Endothelial cell of umbilical vein (primary cell): ENCODE measurements at regions not wholly inside any gene's neighbourhood (a gene's known extent, or its start where the extent isn't known, plus 50 kb on each side); places are given as distances from the start of the nearest gene placed in this dataset.

Experiments used
- BruUV-seq: library from RNA; stranded (reverse); fragments of 400-500 nt; replicated peaks from 2 replicates; lab custom pipeline; 2021; lab: Mats Ljungman, UMichigan
- CTCF ChIA-PET: fragments of 300-600, 350-600 bp; sonication (Branson Sonifier 250); formaldehyde crosslinking; loops from one replicate; lab custom pipeline; 2021; ENCODE audit warnings: antibody characterized with exemption, inconsistent platforms; lab: Charles Lee
- POLR2A ChIA-PET: fragments of 300-600, 350-600 bp; sonication (Branson Sonifier 250); formaldehyde crosslinking; loops from one replicate; lab custom pipeline; 2021; ENCODE audit warnings: antibody characterized with exemption, inconsistent platforms; lab: Charles Lee
- DNase-seq: peaks from one replicate; pipeline ENCODE4 v3.0.0-alpha.2; 2011; ENCODE audit warnings: low read depth, low spot score
- FAIRE-seq: peaks from 2 replicates; lab custom pipeline; 2011; peaks lifted over from hg19 to GRCh38; lab: Jason Lieb, UNC
- H2AFZ ChIP-seq: 2 replicates; pipeline ENCODE4 v1.6.0; 2012; ENCODE audit warnings: low read depth, low read length, control low read depth, inconsistent platforms
- H3K27ac ChIP-seq: 2 replicates; pipeline ENCODE4 v1.5.1; 2011; ENCODE audit warnings: low read depth, mild to moderate bottlenecking, control low read depth, low read length, moderate library complexity; ENCODE audit not compliant: insufficient read depth
- H3K27me3 ChIP-seq, 2 experiments: 2 replicates each; pipeline versions ENCODE4 v1.6.0 to v1.6.1; 2011; ENCODE audit warnings: low read length in 2 of 2, mixed read lengths in 1 of 2; ENCODE audit not compliant: control insufficient read depth in 2 of 2, insufficient read depth in 2 of 2
- H3K36me3 ChIP-seq, 2 experiments: 2 replicates in 1 of 2; 3 replicates in 1 of 2; pipeline ENCODE4 v1.5.1; 2011; ENCODE audit warnings: low read length in 2 of 2, mild to moderate bottlenecking in 1 of 2, moderate library complexity in 1 of 2; ENCODE audit not compliant: control insufficient read depth in 2 of 2, insufficient read depth in 2 of 2; ENCODE audit errors: extremely low read depth in 1 of 2
- H3K4me1 ChIP-seq: 3 replicates; pipeline ENCODE4 v1.5.1; 2011; ENCODE audit warnings: mild to moderate bottlenecking, low read length; ENCODE audit not compliant: control insufficient read depth, insufficient read depth; ENCODE audit errors: extremely low read depth
- H3K4me2 ChIP-seq: 2 replicates; pipeline ENCODE4 v1.6.1; 2011; ENCODE audit warnings: low read length, control low read depth, mixed read lengths; ENCODE audit not compliant: insufficient read depth
- H3K4me3 ChIP-seq, 3 experiments: fragments of 200-600 bp in 1 of 3; sonication (generic), shearing (Covaris generic) in 1 of 3; replicated peaks in 1 of 3; 2 replicates each; pipeline ENCODE4 v1.5.1; 2011 to 2016; ENCODE audit warnings: control low read depth in 3 of 3, low read length in 3 of 3, mild to moderate bottlenecking in 2 of 3, inconsistent platforms in 1 of 3, low read depth in 1 of 3, moderate library complexity in 1 of 3; ENCODE audit not compliant: insufficient read depth in 1 of 3
- H3K79me2 ChIP-seq: 2 replicates; pipeline ENCODE4 v1.6.0; 2012; ENCODE audit warnings: low read length, inconsistent platforms; ENCODE audit not compliant: control insufficient read depth, insufficient read depth
- H3K9ac ChIP-seq: replicated peaks from 2 replicates; pipeline ENCODE3; 2011; ENCODE audit warnings: low read length, control low read depth; ENCODE audit not compliant: insufficient read depth; ENCODE audit errors: extremely low read depth
- H3K9me1 ChIP-seq: replicated peaks from 3 replicates; pipeline ENCODE4 v1.6.0; 2011; ENCODE audit warnings: mild to moderate bottlenecking, low read length; ENCODE audit not compliant: control insufficient read depth, insufficient read depth; ENCODE audit errors: extremely low read depth
- H3K9me3 ChIP-seq: replicated peaks from 2 replicates; pipeline ENCODE4 v1.5.1; 2012; ENCODE audit warnings: low read length, inconsistent platforms; ENCODE audit not compliant: control insufficient read depth, insufficient read depth
- H4K20me1 ChIP-seq: replicated peaks from 2 replicates; pipeline ENCODE3; 2011; ENCODE audit warnings: mild to moderate bottlenecking, low read length; ENCODE audit not compliant: control insufficient read depth, insufficient read depth; ENCODE audit errors: extremely low read depth
- CTCF ChIP-seq, 2 donors: IDR thresholded peaks; 1 replicate in 1 of 2; 2 replicates in 1 of 2; pipeline ENCODE4 v1.5.1; 2011; ENCODE audit warnings: low read length in 2 of 2, mild to moderate bottlenecking in 2 of 2, moderate library complexity in 2 of 2, control low read depth in 1 of 2, inconsistent platforms in 1 of 2, low read depth in 1 of 2; ENCODE audit not compliant: insufficient read depth in 1 of 2; ENCODE audit errors: extremely low read depth in 1 of 2
- EZH2 ChIP-seq: IDR thresholded peaks from 2 replicates; pipeline ENCODE4 v1.6.1; 2012; ENCODE audit warnings: borderline replicate concordance, low read depth, mild to moderate bottlenecking, moderate library complexity, low read length, inconsistent platforms; ENCODE audit not compliant: severe bottlenecking
- FOS ChIP-seq: IDR thresholded peaks from 2 replicates; pipeline ENCODE4 v1.6.1; 2011; ENCODE audit warnings: mild to moderate bottlenecking, low read length, moderate library complexity, borderline replicate concordance; ENCODE audit not compliant: insufficient read depth
- GATA2 ChIP-seq: IDR thresholded peaks from 2 replicates; pipeline ENCODE4 v1.7.0; 2011; ENCODE audit warnings: low read depth, mild to moderate bottlenecking, moderate library complexity, mixed read lengths, low read length; ENCODE audit not compliant: insufficient read length, insufficient read depth
- JUN ChIP-seq: IDR thresholded peaks from 2 replicates; pipeline ENCODE4 v1.6.1; 2011; ENCODE audit warnings: borderline replicate concordance, low read depth; ENCODE audit not compliant: insufficient read length, insufficient read depth
- MAX ChIP-seq: IDR thresholded peaks from 2 replicates; pipeline ENCODE4 v1.6.1; 2011; ENCODE audit not compliant: insufficient read depth, insufficient read length
- MYC ChIP-seq: IDR thresholded peaks from one replicate; pipeline ENCODE4 v1.6.1; 2011; ENCODE audit warnings: mild to moderate bottlenecking, low read depth, low read length
- POLR2A ChIP-seq: IDR thresholded peaks from 2 replicates; pipeline ENCODE4 v1.6.1; 2012; ENCODE audit warnings: low read depth, mild to moderate bottlenecking, control low read depth, low read length
- POLR2AphosphoS5 ChIP-seq: IDR thresholded peaks from 2 replicates; pipeline ENCODE4 v1.6.1; 2012; ENCODE audit warnings: low read depth, mild to moderate bottlenecking, control low read depth, low read length, moderate library complexity; ENCODE audit not compliant: insufficient read depth
- dilution Hi-C: fragments of 300-500 bp; cut with MboI; formaldehyde crosslinking; loops from one replicate; pipeline ENCODE4 v1.15.0; 2019; ENCODE audit warnings: low sequenced_read_pairs; ENCODE audit not compliant: extremely low pct_ligation_motif_present
- intact Hi-C: fragments of 100-400 bp; cut with micrococcal nuclease; formaldehyde crosslinking; loops from one replicate; pipeline ENCODE4 v1.10.0; 2022

DNA sequence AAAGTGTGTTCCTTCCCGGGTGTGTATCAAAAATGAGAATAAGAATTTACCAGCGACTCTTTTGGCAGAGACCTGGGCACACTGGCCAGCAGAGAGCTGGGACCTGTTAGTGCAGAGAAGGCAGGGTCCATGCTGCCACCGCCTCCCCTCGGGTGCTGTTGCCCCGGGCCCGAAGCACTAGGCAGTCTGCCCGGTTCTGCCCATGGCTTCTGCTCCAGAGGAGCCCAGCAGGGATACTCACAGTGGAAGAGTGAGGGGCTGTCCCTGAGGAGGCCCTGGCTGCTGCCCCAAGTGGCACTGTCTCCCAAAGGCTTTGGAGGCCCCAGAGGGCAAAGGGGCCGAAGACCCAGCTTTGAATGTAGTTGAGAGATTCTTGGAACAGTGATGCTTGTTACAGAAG is 80.5 kb downstream of the MIS18A start:
- Histone ChIP-seq H2AFZ (no peak overlapping the region), H3K9me3 (no peaks in the 10 kb centered on the region), H3K9me1 (no peaks in the 10 kb centered on the region), H4K20me1 (no peaks in the 10 kb centered on the region), H3K36me3 (no peaks in the 10 kb centered on the region), H3K4me1 (no peaks in the 10 kb centered on the region), H3K27ac (no peak overlapping the region), H3K4me3 (no peak overlapping the region), H3K9ac (no peak overlapping the region), H3K79me2 (no peaks in the 10 kb centered on the region), H3K4me2 (no peak overlapping the region), H3K27me3 (peaks cover 0 to 3% of the 10 kb centered on the region in 2 experiments)
- FAIRE-seq = no peak
- DNase-seq = no peak
- ChIA-PET CTCF (no interaction called here), POLR2A (no interaction called here)
- intact Hi-C loops (no loop called here), dilution Hi-C loops (no loop called here)
- no TSS peak for BruUV-seq
- no peak for TF ChIP-seq FOS

DNA sequence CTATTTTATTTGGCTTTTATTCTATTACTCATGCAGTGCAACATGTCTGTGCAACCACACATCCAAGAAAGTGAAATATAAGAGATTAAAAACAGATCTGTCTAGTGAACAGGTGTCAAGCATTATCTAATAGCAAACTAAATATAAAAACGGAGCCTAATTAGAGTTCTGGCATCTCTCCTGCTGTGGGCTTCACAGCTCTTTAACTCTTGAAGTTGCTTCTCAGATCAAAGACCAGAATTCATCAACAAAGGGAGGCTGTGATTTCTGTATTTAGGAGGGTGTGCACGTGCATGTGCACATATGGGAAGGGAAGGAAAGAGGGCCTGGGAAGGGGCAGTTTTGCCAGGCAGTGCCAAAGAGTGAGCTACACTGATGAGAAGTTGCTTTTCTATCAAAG is 81.0 kb downstream of the MIS18A start:
- POLR2A ChIA-PET = no interaction called here
- no peak for FAIRE-seq
- Histone ChIP-seq H3K27ac (no peak overlapping the region), H3K27me3 (peaks cover 0 to 5% of the 10 kb centered on the region in 2 experiments), H3K4me1 (no peaks in the 10 kb centered on the region), H3K9ac (no peak overlapping the region), H3K4me3 (no peak overlapping the region), H3K4me2 (no peak overlapping the region), H3K36me3 (no peaks in the 10 kb centered on the region), H2AFZ (no peak overlapping the region), H4K20me1 (no peaks in the 10 kb centered on the region), H3K9me3 (no peaks in the 10 kb centered on the region), H3K9me1 (no peaks in the 10 kb centered on the region), H3K79me2 (no peaks in the 10 kb centered on the region)
- DNase-seq = no peak
- TF ChIP-seq MAX = no peak
- TF ChIP-seq FOS = no peak
- no peak for TF ChIP-seq POLR2A
- no peak for TF ChIP-seq CTCF (IDR thresholded peaks at IDR 0.05; ENCODE audit: extremely low read depth in 1 of 2, insufficient read depth in 1 of 2, low read depth in 1 of 2, low read length in 2 of 2)
- no peak for TF ChIP-seq JUN
- TF ChIP-seq EZH2 = no peak
- TF ChIP-seq GATA2 = no peak
- no peak for TF ChIP-seq POLR2AphosphoS5
- no peak for TF ChIP-seq MYC
- dilution Hi-C loops (no loop called here), intact Hi-C loops (no loop called here)
- CTCF ChIA-PET = no interaction called here
- no TSS peak for BruUV-seq
